Panc1 (cell line): ENCODE measurements at regions not wholly inside any gene's neighbourhood (a gene's known extent, or its start where the extent isn't known, plus 50 kb on each side); places are given as distances from the start of the nearest gene placed in this dataset.

Source experiments
- ATAC-seq: fragments of 200-7000 bp; cut with Tn5 transposase; 2 replicates; pipeline ENCODE4 v1.9.1; 2020; ENCODE audit warnings: mild to moderate bottlenecking, moderate library complexity
- BruUV-seq: library from RNA; stranded (reverse); fragments of 400-500 nt; replicated peaks from 2 replicates; lab custom pipeline; 2021; lab: Mats Ljungman, UMichigan
- CTCF ChIA-PET: fragments of 300-600 bp; sonication (Branson Sonifier 250); formaldehyde crosslinking; loops from one replicate; lab custom pipeline; 2022; ENCODE audit warnings: antibody characterized with exemption; lab: Charles Lee
- POLR2A ChIA-PET: fragments of 300-600 bp; sonication (Branson Sonifier 250); formaldehyde crosslinking; loops from one replicate; lab custom pipeline; 2022; ENCODE audit warnings: antibody characterized with exemption; lab: Charles Lee
- DNase-seq: peaks from one replicate; pipeline ENCODE4 v3.0.0-alpha.2; 2010; ENCODE audit warnings: low read depth, low spot score
- H3K27ac ChIP-seq: 2 replicates; pipeline ENCODE4 v1.5.1; 2011; ENCODE audit warnings: mild to moderate bottlenecking, low read length, inconsistent platforms
- H3K27me3 ChIP-seq: fragments of 200-500 bp; sonication (Bioruptor generic); 2 replicates; pipeline ENCODE4 v1.6.0; 2014; ENCODE audit warnings: low read length, inconsistent platforms; ENCODE audit not compliant: control insufficient read depth, insufficient read depth
- H3K36me3 ChIP-seq: fragments of 200-500 bp; sonication (Bioruptor generic); 2 replicates; pipeline ENCODE4 v1.5.1; 2014; ENCODE audit warnings: inconsistent platforms, mild to moderate bottlenecking, low read length, moderate library complexity; ENCODE audit not compliant: control insufficient read depth, insufficient read depth
- H3K4me1 ChIP-seq: 2 replicates; pipeline ENCODE4 v1.5.1; 2011; ENCODE audit warnings: inconsistent platforms, mild to moderate bottlenecking, low read length, moderate library complexity; ENCODE audit not compliant: control insufficient read depth, insufficient read depth
- H3K4me3 ChIP-seq, 2 experiments: 2 replicates each; pipeline ENCODE4 v1.5.1; 2011 to 2012; ENCODE audit warnings: low read depth in 2 of 2, low read length in 2 of 2, mild to moderate bottlenecking in 2 of 2, inconsistent platforms in 1 of 2, moderate library complexity in 1 of 2
- H3K9me3 ChIP-seq: fragments of 200-500 bp; sonication (Bioruptor generic); 2 replicates; pipeline ENCODE4 v1.5.1; 2014; ENCODE audit warnings: low read depth, mild to moderate bottlenecking, inconsistent platforms, low read length, moderate library complexity; ENCODE audit not compliant: control insufficient read depth, insufficient read depth
- CTCF ChIP-seq: fragments of 450-650 bp; IDR thresholded peaks from 2 replicates; pipeline ENCODE4 v1.5.1; 2017; ENCODE audit warnings: mild to moderate bottlenecking
- POLR2AphosphoS5 ChIP-seq: IDR thresholded peaks from 2 replicates; pipeline ENCODE4 v1.6.1; 2012; ENCODE audit warnings: mild to moderate bottlenecking, low read depth, low read length, moderate library complexity
- SIN3A ChIP-seq: IDR thresholded peaks from 2 replicates; pipeline ENCODE4 v1.6.1; 2012; ENCODE audit warnings: low read depth, mild to moderate bottlenecking, low read length, moderate library complexity, borderline replicate concordance; ENCODE audit not compliant: insufficient read depth
- TCF7L2 ChIP-seq: IDR thresholded peaks from 2 replicates; pipeline ENCODE4 v1.6.1; 2011; ENCODE audit warnings: mild to moderate bottlenecking, low read depth, low read length, inconsistent platforms
- in situ Hi-C: cut with HindIII; loops from 2 replicates; pipeline ENCODE4 v1.10.0; 2016; ENCODE audit warnings: low sequenced_read_pairs, low pct_unique_long_range_greater_than_20kb
- intact Hi-C: fragments of 100-400 bp; cut with micrococcal nuclease; formaldehyde crosslinking; loops from one replicate; pipeline ENCODE4 v1.10.0; 2022; ENCODE audit not compliant: unreplicated experiment
- TF ChIP-seq, protein P1 (sequence below), 2 experiments: IDR thresholded peaks; 2 replicates each; pipeline ENCODE4 v1.6.1; 2011 to 2012; ENCODE audit warnings: low read depth in 2 of 2, control low read depth in 1 of 2, low read length in 1 of 2, mild to moderate bottlenecking in 1 of 2, moderate library complexity in 1 of 2; ENCODE audit not compliant: insufficient read depth in 1 of 2

DNA sequence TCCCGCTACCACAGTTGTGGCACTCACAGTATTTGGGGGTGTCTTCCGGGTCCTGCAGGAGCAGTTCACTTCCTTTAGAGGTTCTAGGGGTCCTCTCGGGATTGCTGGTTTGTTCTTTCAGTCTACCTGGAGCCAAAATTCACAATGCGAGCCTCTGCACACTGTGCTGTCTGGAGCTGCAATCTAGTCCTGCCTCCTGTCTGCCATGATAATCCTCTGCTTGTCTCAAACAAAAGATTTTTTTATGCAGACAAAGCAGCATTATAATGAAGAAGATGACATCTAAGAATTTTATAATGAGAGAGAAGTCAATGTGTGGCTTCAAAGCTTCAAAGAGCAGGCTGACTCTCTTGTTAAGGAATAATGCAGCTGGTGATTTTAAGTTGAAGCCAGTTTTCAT is 975.1 kb upstream of the GYPC start:
- in situ Hi-C loops: no loop called here

DNA sequence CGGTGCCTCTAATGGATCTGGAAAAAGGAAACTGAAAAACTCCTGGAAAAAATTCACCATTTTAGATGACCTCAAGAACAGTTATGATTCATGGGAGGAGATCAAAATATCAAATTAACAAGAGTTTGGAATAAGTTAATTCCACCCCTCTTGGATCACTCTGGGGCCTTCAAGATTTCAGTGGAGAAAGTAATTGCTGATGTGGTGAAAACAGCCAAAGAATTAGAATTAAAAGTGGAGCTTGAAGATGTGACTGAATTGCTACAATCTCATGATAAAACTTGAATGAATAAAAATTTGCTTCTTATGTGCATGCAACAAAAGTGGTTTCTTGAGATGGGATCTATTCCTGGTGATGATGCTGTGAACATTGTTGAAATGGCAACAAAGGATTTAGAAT is 974.4 kb upstream of the GYPC start:
- in situ Hi-C loops (no loop called here), intact Hi-C loops (no loop called here)
- ChIA-PET CTCF (no interaction called here), POLR2A (no interaction called here)
- no peaks in the 10 kb centered on the region for H3K4me1 ChIP-seq
- no peaks in the 10 kb centered on the region for H3K27me3 ChIP-seq
- H3K9me3 ChIP-seq: no peaks in the 10 kb centered on the region
- TF ChIP-seq POLR2AphosphoS5: no peak
- TF ChIP-seq SIN3A: no peak
- TF ChIP-seq, protein P1, sequence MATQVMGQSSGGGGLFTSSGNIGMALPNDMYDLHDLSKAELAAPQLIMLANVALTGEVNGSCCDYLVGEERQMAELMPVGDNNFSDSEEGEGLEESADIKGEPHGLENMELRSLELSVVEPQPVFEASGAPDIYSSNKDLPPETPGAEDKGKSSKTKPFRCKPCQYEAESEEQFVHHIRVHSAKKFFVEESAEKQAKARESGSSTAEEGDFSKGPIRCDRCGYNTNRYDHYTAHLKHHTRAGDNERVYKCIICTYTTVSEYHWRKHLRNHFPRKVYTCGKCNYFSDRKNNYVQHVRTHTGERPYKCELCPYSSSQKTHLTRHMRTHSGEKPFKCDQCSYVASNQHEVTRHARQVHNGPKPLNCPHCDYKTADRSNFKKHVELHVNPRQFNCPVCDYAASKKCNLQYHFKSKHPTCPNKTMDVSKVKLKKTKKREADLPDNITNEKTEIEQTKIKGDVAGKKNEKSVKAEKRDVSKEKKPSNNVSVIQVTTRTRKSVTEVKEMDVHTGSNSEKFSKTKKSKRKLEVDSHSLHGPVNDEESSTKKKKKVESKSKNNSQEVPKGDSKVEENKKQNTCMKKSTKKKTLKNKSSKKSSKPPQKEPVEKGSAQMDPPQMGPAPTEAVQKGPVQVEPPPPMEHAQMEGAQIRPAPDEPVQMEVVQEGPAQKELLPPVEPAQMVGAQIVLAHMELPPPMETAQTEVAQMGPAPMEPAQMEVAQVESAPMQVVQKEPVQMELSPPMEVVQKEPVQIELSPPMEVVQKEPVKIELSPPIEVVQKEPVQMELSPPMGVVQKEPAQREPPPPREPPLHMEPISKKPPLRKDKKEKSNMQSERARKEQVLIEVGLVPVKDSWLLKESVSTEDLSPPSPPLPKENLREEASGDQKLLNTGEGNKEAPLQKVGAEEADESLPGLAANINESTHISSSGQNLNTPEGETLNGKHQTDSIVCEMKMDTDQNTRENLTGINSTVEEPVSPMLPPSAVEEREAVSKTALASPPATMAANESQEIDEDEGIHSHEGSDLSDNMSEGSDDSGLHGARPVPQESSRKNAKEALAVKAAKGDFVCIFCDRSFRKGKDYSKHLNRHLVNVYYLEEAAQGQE (IDR thresholded peaks at IDR 0.05; ENCODE audit: insufficient read depth in 1 of 2, low read depth in 2 of 2, low read length in 1 of 2): no peak
- TF ChIP-seq TCF7L2: no peak
- DNase-seq (no peak), ATAC-seq (no peak)
- no peaks in the 10 kb centered on the region for H3K36me3 ChIP-seq
- no peak overlapping the region for H3K4me3 ChIP-seq
- no peak overlapping the region for H3K27ac ChIP-seq
- no TSS peak for BruUV-seq

More for the DNA sequence above, 975.1 kb upstream of the GYPC start:
- Histone ChIP-seq H3K4me1 (no peaks in the 10 kb centered on the region), H3K9me3 (no peaks in the 10 kb centered on the region), H3K27ac (no peak overlapping the region), H3K4me3 (no peak overlapping the region), H3K36me3 (no peaks in the 10 kb centered on the region), H3K27me3 (no peaks in the 10 kb centered on the region)
- ATAC-seq: no peak
- ChIA-PET POLR2A (no interaction called here), CTCF (no interaction called here)
- intact Hi-C loops: no loop called here
- BruUV-seq: no TSS peak
- no peak for DNase-seq
- TF ChIP-seq SIN3A (no peak), TCF7L2 (no peak), POLR2AphosphoS5 (no peak), CTCF (no peak)

DNA sequence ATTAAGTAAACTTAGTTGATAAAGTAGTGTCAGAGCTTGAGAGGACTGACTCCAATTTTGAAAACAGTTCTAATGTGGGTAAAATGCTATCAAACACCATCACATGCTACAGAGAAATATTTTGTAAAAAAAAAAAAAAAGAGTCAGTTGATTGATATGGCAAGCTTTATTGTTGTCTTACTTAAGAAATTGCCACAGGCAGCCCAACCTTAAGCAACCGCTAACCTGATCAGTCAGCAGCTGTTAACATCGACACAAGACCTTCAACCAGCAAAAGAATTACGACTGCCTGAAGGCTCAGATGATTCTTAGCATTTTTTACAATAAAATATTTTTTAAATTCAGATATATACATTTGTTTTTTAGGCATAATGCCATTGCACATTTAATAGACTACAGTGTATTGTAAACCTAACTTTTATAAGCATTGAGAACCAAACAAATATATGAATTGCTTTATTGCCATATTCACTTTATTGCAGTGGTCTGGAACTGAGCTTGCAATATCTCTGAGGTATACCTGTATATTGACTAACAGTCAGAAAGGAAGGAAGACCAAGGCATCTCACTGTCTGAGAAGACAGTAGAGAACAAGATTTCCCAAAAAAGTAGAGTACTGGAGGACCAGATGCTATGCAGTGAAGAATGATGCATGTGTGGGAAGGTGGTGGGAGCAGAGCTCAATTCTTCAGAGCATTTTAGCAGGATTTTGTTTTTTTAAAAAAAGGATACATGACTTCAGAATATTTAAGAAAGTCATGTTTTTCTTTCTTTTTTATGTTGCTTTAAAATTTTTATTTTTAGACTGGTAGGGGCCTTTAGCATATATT is 973.8 kb upstream of the GYPC start:
- Histone ChIP-seq H3K27me3 (no peaks in the 10 kb centered on the region), H3K4me1 (no peaks in the 10 kb centered on the region), H3K36me3 (no peaks in the 10 kb centered on the region), H3K4me3 (no peak overlapping the region), H3K27ac (no peak overlapping the region), H3K9me3 (no peaks in the 10 kb centered on the region)
- no peak for ATAC-seq
- in situ Hi-C loops: no loop called here
- TF ChIP-seq CTCF (no peak), TCF7L2 (no peak), POLR2AphosphoS5 (no peak), SIN3A (no peak)
- TF ChIP-seq, protein P1 (IDR thresholded peaks at IDR 0.05; ENCODE audit: insufficient read depth in 1 of 2, low read depth in 2 of 2, low read length in 1 of 2): no peak
- intact Hi-C loops: no loop called here
- no peak for DNase-seq
- ChIA-PET CTCF (no interaction called here), POLR2A (no interaction called here)
- BruUV-seq: no TSS peak
